Muscle layer of colon (tissue), 2 donors: ENCODE measurements at regions not wholly inside any gene's neighbourhood (a gene's known extent, or its start where the extent isn't known, plus 50 kb on each side); places are given as distances from the start of the nearest gene placed in this dataset.

ENCODE experiments used
- H3K27ac ChIP-seq: one replicate; pipeline ENCODE4 v1.7.0; 2013; ENCODE audit warnings: low read depth, mild to moderate bottlenecking, low read length, moderate library complexity
- H3K27me3 ChIP-seq, 2 donors: one replicate each; pipeline ENCODE4 v1.7.0; 2013; ENCODE audit warnings: low read length in 2 of 2, mild to moderate bottlenecking in 2 of 2; ENCODE audit not compliant: insufficient read depth in 2 of 2, control insufficient read depth in 1 of 2
- H3K36me3 ChIP-seq: one replicate; pipeline ENCODE4 v1.7.0; 2013; ENCODE audit warnings: mild to moderate bottlenecking, low read length; ENCODE audit not compliant: insufficient read depth
- H3K4me1 ChIP-seq: one replicate; pipeline ENCODE4 v1.7.0; 2013; ENCODE audit warnings: mild to moderate bottlenecking, low read length; ENCODE audit not compliant: insufficient read depth
- H3K4me3 ChIP-seq, 2 donors: one replicate each; pipeline ENCODE4 v1.7.0; 2013; ENCODE audit warnings: low read length in 2 of 2, low read depth in 1 of 2, mild to moderate bottlenecking in 1 of 2, moderate library complexity in 1 of 2
- H3K9ac ChIP-seq: one replicate; pipeline ENCODE4 v1.7.0; 2013; ENCODE audit warnings: low read length
- H3K9me3 ChIP-seq: one replicate; pipeline ENCODE4 v1.7.0; 2013; ENCODE audit warnings: mild to moderate bottlenecking, low read length
- donor health status: abdominal sarcoma.
- donor health status: Adenocarcinoma of cecum.

DNA sequence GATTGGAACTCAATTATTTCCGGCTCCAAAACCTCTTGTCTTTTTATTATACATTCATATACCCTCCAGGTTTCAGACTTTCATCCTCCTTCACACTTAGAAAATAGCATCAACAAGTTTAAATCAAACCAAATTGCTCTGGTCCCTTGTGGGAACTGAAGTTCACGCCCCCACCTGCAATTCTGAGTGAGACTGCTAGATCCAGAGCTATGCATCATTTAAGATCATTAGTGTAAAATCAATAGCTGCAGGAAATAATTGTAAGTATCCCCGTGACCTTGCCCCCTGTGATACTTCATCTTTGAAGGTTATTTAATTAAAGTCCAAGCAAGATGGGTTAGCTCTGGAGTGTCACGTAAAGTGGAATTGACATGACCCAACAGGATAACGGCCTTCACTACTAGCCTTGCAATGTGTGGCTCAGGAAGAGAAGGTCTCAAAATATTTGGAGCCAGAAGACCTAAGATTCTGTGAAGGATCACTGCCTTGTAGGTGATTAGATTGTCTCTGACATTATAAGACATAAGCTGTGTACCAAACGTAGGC is 742.2 kb upstream of the LRRC4C start:
- no peaks in the 10 kb centered on the region for H3K27me3 ChIP-seq
- no peak overlapping the region for H3K4me3 ChIP-seq
- no peak overlapping the region for H3K27ac ChIP-seq
- no peak overlapping the region for H3K9ac ChIP-seq
- no peaks in the 10 kb centered on the region for H3K4me1 ChIP-seq
- H3K9me3 ChIP-seq: no peaks in the 10 kb centered on the region
- no peaks in the 10 kb centered on the region for H3K36me3 ChIP-seq

GRCh38 chr11:42205518-42205917 is 746.1 kb upstream of the LRRC4C start:
- no peaks in the 10 kb centered on the region for H3K27me3 ChIP-seq
- no peak overlapping the region for H3K9ac ChIP-seq
- H3K9me3 ChIP-seq: no peaks in the 10 kb centered on the region
- no peaks in the 10 kb centered on the region for H3K4me1 ChIP-seq
- H3K4me3 ChIP-seq: no peak overlapping the region
- H3K36me3 ChIP-seq: no peaks in the 10 kb centered on the region
- no peak overlapping the region for H3K27ac ChIP-seq

GRCh38 chr11:42225664-42226063 is 766.2 kb upstream of the LRRC4C start:
- Histone ChIP-seq H3K9me3 (no peaks in the 10 kb centered on the region), H3K4me3 (no peak overlapping the region), H3K4me1 (no peaks in the 10 kb centered on the region), H3K36me3 (no peaks in the 10 kb centered on the region), H3K9ac (no peak overlapping the region), H3K27ac (no peak overlapping the region), H3K27me3 (no peaks in the 10 kb centered on the region)

GRCh38 chr11:42232673-42233072 is 773.2 kb upstream of the LRRC4C start:
- Histone ChIP-seq H3K36me3 (no peaks in the 10 kb centered on the region), H3K9ac (no peak overlapping the region), H3K27ac (no peak overlapping the region), H3K27me3 (no peaks in the 10 kb centered on the region), H3K4me1 (no peaks in the 10 kb centered on the region), H3K4me3 (no peak overlapping the region), H3K9me3 (no peaks in the 10 kb centered on the region)

GRCh38 chr11:42234451-42234951 is 775.0 kb upstream of the LRRC4C start:
- no peaks in the 10 kb centered on the region for H3K9me3 ChIP-seq
- H3K4me3 ChIP-seq: no peak overlapping the region
- no peak overlapping the region for H3K27ac ChIP-seq
- H3K9ac ChIP-seq: no peak overlapping the region
- no peaks in the 10 kb centered on the region for H3K27me3 ChIP-seq
- no peaks in the 10 kb centered on the region for H3K36me3 ChIP-seq
- peaks cover 9% of the 10 kb centered on the region for H3K4me1 ChIP-seq

GRCh38 chr11:42237701-42238235 is 778.3 kb upstream of the LRRC4C start:
- Histone ChIP-seq H3K36me3 (no peaks in the 10 kb centered on the region), H3K4me3 (no peak overlapping the region), H3K9me3 (no peaks in the 10 kb centered on the region), H3K9ac (no peak overlapping the region), H3K27ac (no peak overlapping the region), H3K27me3 (no peaks in the 10 kb centered on the region), H3K4me1 (peaks cover 13% of the 10 kb centered on the region)

DNA sequence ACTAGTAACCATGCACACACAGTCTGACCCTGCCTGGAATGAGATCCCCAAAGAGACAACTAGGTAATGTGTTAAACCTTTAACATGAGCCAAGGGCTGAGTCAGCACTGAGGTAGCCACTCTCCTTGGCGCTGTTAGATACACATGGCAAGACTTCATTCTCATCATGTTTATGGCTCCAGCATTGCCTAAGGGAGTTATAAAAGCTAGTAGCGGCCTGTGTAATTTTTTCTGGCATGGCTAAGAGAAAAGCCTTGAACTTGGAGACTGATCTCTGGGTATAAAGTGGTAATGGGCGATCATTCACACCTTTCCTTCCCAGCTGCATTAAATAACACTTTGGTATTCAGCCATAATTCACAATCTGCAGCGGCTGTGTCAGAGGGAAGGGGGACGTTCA is 779.7 kb upstream of the LRRC4C start:
- Histone ChIP-seq H3K36me3 (no peaks in the 10 kb centered on the region), H3K27ac (peak overlapping the region; percentile 7)

GRCh38 chr11:42243385-42243784 is 783.9 kb upstream of the LRRC4C start:
- no peaks in the 10 kb centered on the region for H3K9me3 ChIP-seq
- H3K36me3 ChIP-seq: no peaks in the 10 kb centered on the region
- peaks cover 13% of the 10 kb centered on the region for H3K4me1 ChIP-seq
- H3K4me3 ChIP-seq: no peak overlapping the region
- no peak overlapping the region for H3K9ac ChIP-seq
- no peak overlapping the region for H3K27ac ChIP-seq
- H3K27me3 ChIP-seq: no peaks in the 10 kb centered on the region

More for the DNA sequence above, 779.7 kb upstream of the LRRC4C start:
- no peaks in the 10 kb centered on the region for H3K9me3 ChIP-seq
- no peaks in the 10 kb centered on the region for H3K27me3 ChIP-seq
- peaks cover 13% of the 10 kb centered on the region for H3K4me1 ChIP-seq
- H3K9ac ChIP-seq: no peak overlapping the region
- H3K4me3 ChIP-seq: no peak overlapping the region

GRCh38 chr11:42244376-42244775 is 784.9 kb upstream of the LRRC4C start:
- no peaks in the 10 kb centered on the region for H3K36me3 ChIP-seq
- no peaks in the 10 kb centered on the region for H3K27me3 ChIP-seq
- peaks cover 4% of the 10 kb centered on the region for H3K4me1 ChIP-seq
- no peak overlapping the region for H3K4me3 ChIP-seq
- no peak overlapping the region for H3K27ac ChIP-seq
- no peaks in the 10 kb centered on the region for H3K9me3 ChIP-seq
- no peak overlapping the region for H3K9ac ChIP-seq

GRCh38 chr11:42249401-42249800 is 789.9 kb upstream of the LRRC4C start:
- Histone ChIP-seq H3K4me1 (no peaks in the 10 kb centered on the region), H3K4me3 (no peak overlapping the region), H3K27me3 (no peaks in the 10 kb centered on the region), H3K9ac (no peak overlapping the region), H3K9me3 (no peaks in the 10 kb centered on the region), H3K27ac (no peak overlapping the region), H3K36me3 (no peaks in the 10 kb centered on the region)

- no peak overlapping the region for H3K4me3 ChIP-seq
- no peaks in the 10 kb centered on the region for H3K9me3 ChIP-seq
These were observed 790.5 kb upstream of the LRRC4C start for GRCh38 chr11:42249956-42250355.

GRCh38 chr11:42251984-42252383 is 792.5 kb upstream of the LRRC4C start:
- H3K27me3 ChIP-seq: no peaks in the 10 kb centered on the region
- H3K27ac ChIP-seq: no peak overlapping the region
- no peaks in the 10 kb centered on the region for H3K36me3 ChIP-seq
- H3K4me3 ChIP-seq: no peak overlapping the region
- no peaks in the 10 kb centered on the region for H3K4me1 ChIP-seq
- H3K9me3 ChIP-seq: no peaks in the 10 kb centered on the region
- H3K9ac ChIP-seq: no peak overlapping the region

More at GRCh38 chr11:42249956-42250355, 790.5 kb upstream of the LRRC4C start:
- no peaks in the 10 kb centered on the region for H3K4me1 ChIP-seq
- H3K36me3 ChIP-seq: no peaks in the 10 kb centered on the region
- H3K27ac ChIP-seq: no peak overlapping the region
- H3K27me3 ChIP-seq: no peaks in the 10 kb centered on the region
- no peak overlapping the region for H3K9ac ChIP-seq
